Pancreas (tissue), 10 donors: ENCODE measurements at regions not wholly inside any gene's neighbourhood (a gene's known extent, or its start where the extent isn't known, plus 50 kb on each side); places are given as distances from the start of the nearest gene placed in this dataset.

ENCODE experiments used
- ATAC-seq, 4 donors: fragments of 200-7000 bp; cut with Tn5 transposase; one replicate each; pipeline versions ENCODE4 v1.8.0 to v1.9.1; 2020; ENCODE audit warnings: mild to moderate bottlenecking in 4 of 4, moderate library complexity in 4 of 4
- DNase-seq, 6 donors: peaks; one replicate each; pipeline ENCODE4 v3.0.0-alpha.2; 2020
- FAIRE-seq: peaks from 2 replicates; lab custom pipeline; 2012; peaks lifted over from hg19 to GRCh38; lab: Jason Lieb, UNC
- H3K27ac ChIP-seq, 4 donors: fragments of 200-600 bp; sonication (generic); 1 replicate in 3 of 4; 2 replicates in 1 of 4; pipeline versions ENCODE4 v1.5.0 to v1.8.0; 2020
- H3K27me3 ChIP-seq, 4 donors: fragments of 200-600 bp; one replicate each; pipeline ENCODE4 v1.8.0; 2021
- H3K36me3 ChIP-seq, 3 donors: fragments of 200-600 bp; sonication (generic) in 1 of 3; one replicate each; pipeline versions ENCODE4 v1.5.0 to v1.8.0; 2020 to 2021
- H3K4me1 ChIP-seq, 3 donors: fragments of 200-600 bp; one replicate each; pipeline ENCODE4 v1.8.0; 2021
- H3K4me3 ChIP-seq, 4 donors: fragments of 200-600 bp; sonication (generic) in 2 of 4; one replicate each; pipeline versions ENCODE4 v1.5.0 to v1.8.0; 2020 to 2021
- H3K9me3 ChIP-seq, 4 donors: fragments of 200-600 bp; one replicate each; pipeline ENCODE4 v1.8.0; 2021
- CTCF ChIP-seq, 4 donors: fragments of 200-600 bp; sonication (generic) in 3 of 4; IDR thresholded peaks; one replicate each; pipeline versions ENCODE4 v1.5.0 to v1.8.0; 2021; ENCODE audit warnings: antibody characterized with exemption in 4 of 4
- WGBS, 2 donors: extraction: QIAGEN DNeasy Blood & Tissue Kit; methylation state at CpG; one replicate each; pipeline ENCODE4 v1.1.7; 2013; 5-methylcytosine and 5-hydroxymethylcytosine counted together
- intact Hi-C, 3 donors: fragments of 100-400 bp; cut with DNase I; formaldehyde crosslinking; loops; one replicate each; pipeline versions ENCODE4 v1.11.1 to v1.14.2; 2022
- donor health status: healthy with polysubstance abuse.
- donor health status: DM: no; HTN: no; CAD: no; lungs with moderate emphysema.
- donor health status: DM: no; HTN: no; CAD: no.
- donor health status: control.
- donor health status: control.
- donor health status: Bipolar disorder and iron deficiency.
- donor health status: DM: yes; HTN: yes; CAD: no.
- donor health status: DM: no; HTN: no; CAD: no.
- donor health status: DM: no; HTN: no; CAD: no.
- donor health status: DM: yes; HTN: yes; CAD: no.

- Histone ChIP-seq H3K27ac (no peak overlapping the region), H3K36me3 (no peaks in the 10 kb centered on the region), H3K27me3 (no peaks in the 10 kb centered on the region), H3K4me1 (no peaks in the 10 kb centered on the region), H3K9me3 (no peaks in the 10 kb centered on the region), H3K4me3 (no peak overlapping the region)
- DNase-seq: peak in 1 of 6 donors; percentile 49
- TF ChIP-seq CTCF (IDR thresholded peaks at IDR 0.05): no peak
- no peak for FAIRE-seq
- no peak for ATAC-seq
- WGBS, 2 donors: 85 to 92% methylated on average over 12 of the region's 12 CpGs
- intact Hi-C loops: no loop called here
Measured at GRCh38 chr10:110443239-110444003, 54.3 kb upstream of the DUSP5 start.

DNA sequence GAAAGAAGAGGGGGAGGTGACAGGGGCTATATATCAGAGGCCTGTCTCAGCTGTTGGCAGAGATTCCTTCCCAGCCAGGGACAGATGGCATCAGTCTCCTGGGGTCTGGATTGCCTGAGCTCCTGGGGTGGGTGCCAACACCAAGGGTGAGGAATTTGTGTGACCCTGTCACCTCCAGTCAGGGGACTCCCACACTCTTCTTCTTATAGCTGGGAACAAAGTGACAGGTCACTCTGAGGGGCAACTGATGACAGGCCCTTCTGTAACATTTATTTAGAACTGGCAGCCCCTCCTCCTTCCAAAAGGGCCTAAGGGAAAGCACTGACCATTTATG, 53.7 kb upstream of the DUSP5 start:
- no peaks in the 10 kb centered on the region for H3K9me3 ChIP-seq
- no peak overlapping the region for H3K27ac ChIP-seq
- H3K4me1 ChIP-seq: no peaks in the 10 kb centered on the region
- H3K4me3 ChIP-seq: no peak overlapping the region
- peak in 2 of 4 donors; percentile 26 for ATAC-seq
- no peak for TF ChIP-seq CTCF (IDR thresholded peaks at IDR 0.05)
- H3K27me3 ChIP-seq: no peaks in the 10 kb centered on the region
- intact Hi-C loops: no loop called here
- no peak for FAIRE-seq
- no peaks in the 10 kb centered on the region for H3K36me3 ChIP-seq
- no peak for DNase-seq

DNA sequence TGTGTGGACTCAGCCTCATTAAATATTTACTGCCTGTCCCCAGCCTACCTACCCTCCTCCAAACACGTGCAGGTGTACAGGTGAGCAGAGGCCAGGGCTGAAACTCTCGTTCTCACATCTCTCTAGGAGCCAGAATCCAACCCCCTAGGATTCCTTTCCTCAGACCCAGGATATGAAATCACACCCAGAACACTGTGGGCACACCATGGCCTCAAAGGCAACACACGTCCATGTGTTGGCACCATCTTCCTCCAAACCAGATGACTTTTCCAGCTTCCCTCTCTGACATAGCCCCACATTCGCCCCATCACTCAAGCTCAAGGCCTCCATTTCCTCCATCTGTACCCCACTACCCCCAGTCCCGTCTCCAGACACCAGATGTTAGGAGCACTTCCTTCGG, 51.8 kb upstream of the DUSP5 start:
- ATAC-seq (no peak), FAIRE-seq (no peak), DNase-seq (no peak)
- Histone ChIP-seq H3K27me3 (no peaks in the 10 kb centered on the region), H3K9me3 (no peaks in the 10 kb centered on the region), H3K4me3 (no peak overlapping the region), H3K36me3 (no peaks in the 10 kb centered on the region), H3K27ac (no peak overlapping the region), H3K4me1 (no peaks in the 10 kb centered on the region)
- intact Hi-C loops: no loop called here
- 78 to 84% methylated on average over 6 of the region's 6 CpGs for WGBS, 2 donors
- TF ChIP-seq CTCF (IDR thresholded peaks at IDR 0.05): no peak

GRCh38 chr10:110446277-110446676, 51.4 kb upstream of the DUSP5 start:
- TF ChIP-seq CTCF (IDR thresholded peaks at IDR 0.05): no peak
- WGBS, 2 donors: 61 to 83% methylated on average over 1 of the region's 1 CpG
- DNase-seq (no peak), ATAC-seq (no peak), FAIRE-seq (no peak)
- Histone ChIP-seq H3K36me3 (no peaks in the 10 kb centered on the region), H3K4me1 (no peaks in the 10 kb centered on the region), H3K9me3 (no peaks in the 10 kb centered on the region), H3K27ac (no peak overlapping the region), H3K4me3 (no peak overlapping the region), H3K27me3 (no peaks in the 10 kb centered on the region)
- intact Hi-C loops: no loop called here

DNA sequence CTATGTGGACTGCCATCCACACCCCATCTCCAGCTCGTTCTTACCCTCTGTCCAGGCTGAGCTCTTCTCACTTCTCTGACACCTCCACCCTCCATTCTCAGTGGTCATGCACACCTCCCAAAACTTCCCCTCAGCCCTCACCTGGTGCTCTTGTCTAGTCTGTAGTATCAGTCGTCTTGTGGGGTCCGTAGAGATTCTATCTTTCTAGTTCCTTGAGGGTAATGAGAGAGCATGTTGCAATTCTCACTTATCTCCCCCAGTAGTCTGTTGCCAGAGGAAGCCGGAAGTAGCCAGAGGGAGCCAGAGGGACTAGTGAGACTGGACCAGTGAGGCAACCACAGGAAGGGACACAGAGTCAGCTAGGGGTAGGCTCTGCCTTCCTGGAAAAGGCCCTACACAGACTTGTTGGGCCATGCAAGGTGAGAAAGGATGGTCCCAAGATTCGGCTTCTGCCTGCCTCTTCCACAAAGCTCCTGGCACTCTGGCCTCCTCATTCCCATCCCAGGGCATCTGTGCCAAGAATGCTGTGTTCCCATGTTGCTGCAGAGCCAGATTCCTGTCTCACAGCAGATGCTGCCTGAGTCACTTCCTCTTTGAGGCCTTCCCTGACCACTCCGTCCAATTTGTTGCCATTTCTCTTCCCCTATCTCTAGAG, 50.6 kb upstream of the DUSP5 start:
- H3K36me3 ChIP-seq: no peaks in the 10 kb centered on the region
- ATAC-seq (peak in 2 of 4 donors; percentile 48 to 60), FAIRE-seq (no peak), DNase-seq (no peak)
- no peak for TF ChIP-seq CTCF (IDR thresholded peaks at IDR 0.05)
- WGBS, 2 donors: 68 to 72% methylated on average over 6 of the region's 6 CpGs
- H3K9me3 ChIP-seq: no peaks in the 10 kb centered on the region
- H3K27ac ChIP-seq: no peak overlapping the region
- no peaks in the 10 kb centered on the region for H3K4me1 ChIP-seq
- H3K4me3 ChIP-seq: no peak overlapping the region
- intact Hi-C loops: no loop called here
- H3K27me3 ChIP-seq: no peaks in the 10 kb centered on the region
